WTC11 (cell line): ENCODE measurements at regions not wholly inside any gene's neighbourhood (a gene's known extent, or its start where the extent isn't known, plus 50 kb on each side); places are given as distances from the start of the nearest gene placed in this dataset.

Experiments used
- ATAC-seq: fragments of 200-7000 bp; cut with Tn5 transposase; 2 replicates; pipeline ENCODE4 v1.10.0; 2021; ENCODE audit warnings: mild to moderate bottlenecking, moderate library complexity
- CTCF ChIA-PET: fragments of 300-600 bp; sonication (Branson Sonifier 250); formaldehyde crosslinking; loops from one replicate; lab custom pipeline; 2021; ENCODE audit warnings: antibody characterized with exemption; lab: Charles Lee
- POLR2A ChIA-PET: fragments of 350-600 bp; sonication (Branson Sonifier 250); formaldehyde crosslinking; loops from one replicate; lab custom pipeline; 2021; ENCODE audit warnings: antibody characterized with exemption; lab: Charles Lee
- DNase-seq: peaks from one replicate; pipeline ENCODE4 v3.0.0; 2021; ENCODE audit warnings: low spot score
- H3K27ac Mint-ChIP-seq: 2 replicates; pipeline ENCODE4 v1.8.0; 2021; ENCODE audit warnings: mixed read lengths
- H3K27me3 Mint-ChIP-seq: 2 replicates; pipeline ENCODE4 v1.8.0; 2021; ENCODE audit warnings: low read depth, mild to moderate bottlenecking, moderate library complexity, mixed read lengths
- H3K36me3 Mint-ChIP-seq: 2 replicates; pipeline ENCODE4 v1.8.0; 2021; ENCODE audit warnings: mixed read lengths
- H3K4me1 Mint-ChIP-seq: 2 replicates; pipeline ENCODE4 v1.8.0; 2022; ENCODE audit warnings: mixed read lengths
- H3K4me3 Mint-ChIP-seq: 2 replicates; pipeline ENCODE4 v1.8.0; 2021; ENCODE audit warnings: mild to moderate bottlenecking, moderate library complexity, mixed read lengths
- H3K9me3 Mint-ChIP-seq: 2 replicates; pipeline ENCODE4 v1.8.0; 2021; ENCODE audit warnings: mixed read lengths
- ATF6 ChIP-seq: sonication (generic); formaldehyde crosslinking; IDR thresholded peaks from 2 replicates; pipeline ENCODE4 v1.8.1; 2023; ENCODE audit warnings: mild to moderate bottlenecking, missing genetic modification reagents
- CDX4 ChIP-seq: fragments of 250-450 bp; sonication (Bioruptor Pico); IDR thresholded peaks from 2 replicates; pipeline ENCODE4 v1.9.0; 2021; ENCODE audit warnings: moderate library complexity, mild to moderate bottlenecking, inconsistent platforms, borderline replicate concordance
- CREB1 ChIP-seq: sonication (generic); formaldehyde crosslinking; IDR thresholded peaks from 2 replicates; pipeline ENCODE4 v1.8.0; 2023; ENCODE audit warnings: mild to moderate bottlenecking, missing genetic modification reagents
- ESRRA ChIP-seq: sonication (generic); formaldehyde crosslinking; IDR thresholded peaks from 2 replicates; pipeline ENCODE4 v1.8.1; 2022; ENCODE audit warnings: mild to moderate bottlenecking, missing genetic modification reagents, borderline replicate concordance
- FOXK1 ChIP-seq: sonication (generic); formaldehyde crosslinking; IDR thresholded peaks from 2 replicates; pipeline ENCODE4 v1.8.0; 2022; ENCODE audit warnings: mild to moderate bottlenecking, moderate library complexity, missing genetic modification reagents
- FOXP4 ChIP-seq: sonication (generic); formaldehyde crosslinking; IDR thresholded peaks from 2 replicates; pipeline ENCODE4 v1.8.0; 2022; ENCODE audit warnings: mild to moderate bottlenecking, missing genetic modification reagents
- GRHL2 ChIP-seq: fragments of 250-450 bp; sonication (Bioruptor Pico); IDR thresholded peaks from 2 replicates; pipeline ENCODE4 v1.8.0; 2022; ENCODE audit warnings: mild to moderate bottlenecking, moderate library complexity; ENCODE audit not compliant: insufficient replicate concordance, severe bottlenecking
- HMGA2 ChIP-seq: fragments of 250-450 bp; sonication (Bioruptor Pico); IDR thresholded peaks from 2 replicates; pipeline ENCODE4 v1.4.0; 2021; ENCODE audit warnings: mild to moderate bottlenecking, moderate library complexity
- NFE2L1 ChIP-seq: sonication (generic); formaldehyde crosslinking; IDR thresholded peaks from 2 replicates; pipeline ENCODE4 v1.8.1; 2023; ENCODE audit warnings: missing genetic modification reagents
- NR2C2 ChIP-seq: sonication (generic); formaldehyde crosslinking; IDR thresholded peaks from 2 replicates; pipeline ENCODE4 v1.8.0; 2022; ENCODE audit warnings: mild to moderate bottlenecking, missing genetic modification reagents
- PRDM15 ChIP-seq: sonication (generic); formaldehyde crosslinking; IDR thresholded peaks from 2 replicates; pipeline ENCODE4 v1.8.0; 2022; ENCODE audit warnings: missing genetic modification reagents
- SMAD4 ChIP-seq: sonication (generic); formaldehyde crosslinking; IDR thresholded peaks from 2 replicates; pipeline ENCODE4 v1.8.0; 2022; ENCODE audit warnings: mild to moderate bottlenecking, missing genetic modification reagents
- TCF7 ChIP-seq: sonication (generic); formaldehyde crosslinking; IDR thresholded peaks from 2 replicates; pipeline ENCODE4 v1.8.0; 2022; ENCODE audit warnings: mild to moderate bottlenecking, low read depth, missing genetic modification reagents, moderate library complexity
- TEAD4 ChIP-seq: sonication (generic); formaldehyde crosslinking; IDR thresholded peaks from 2 replicates; pipeline ENCODE4 v1.8.0; 2022; ENCODE audit warnings: mild to moderate bottlenecking, missing genetic modification reagents
- ZBTB21 ChIP-seq: sonication (generic); formaldehyde crosslinking; IDR thresholded peaks from 2 replicates; pipeline ENCODE4 v1.8.1; 2023; ENCODE audit warnings: mild to moderate bottlenecking, missing genetic modification reagents, borderline replicate concordance
- ZNF219 ChIP-seq: sonication (generic); formaldehyde crosslinking; IDR thresholded peaks from 2 replicates; pipeline ENCODE4 v1.8.0; 2023; ENCODE audit warnings: missing genetic modification reagents, mild to moderate bottlenecking, borderline replicate concordance
- ZNF425 ChIP-seq: fragments of 250-450 bp; sonication (Bioruptor Pico); conservative IDR thresholded peaks from 2 replicates; pipeline ENCODE4 v1.9.0; 2021; ENCODE audit warnings: mild to moderate bottlenecking
- ZNF671 ChIP-seq: fragments of 250-450 bp; sonication (Bioruptor Pico); IDR thresholded peaks from 2 replicates; pipeline ENCODE4 v1.8.0; 2021; ENCODE audit warnings: mild to moderate bottlenecking

- POLR2A ChIA-PET = no interaction called here
- H3K27me3 Mint-ChIP-seq = no peaks in the 10 kb centered on the region
- H3K9me3 Mint-ChIP-seq = no peaks in the 10 kb centered on the region
- H3K36me3 Mint-ChIP-seq = no peaks in the 10 kb centered on the region
- CTCF ChIA-PET = no interaction called here
- no peak overlapping the region for H3K4me3 Mint-ChIP-seq
- TF ChIP-seq SMAD4 (CRISPR knock-in tag) (no peak), PRDM15 (CRISPR knock-in tag) (no peak), CREB1 (CRISPR knock-in tag) (no peak), TCF7 (CRISPR knock-in tag) (no peak), NR2C2 (CRISPR knock-in tag) (no peak), ZNF425 (no peak), ZNF219 (CRISPR knock-in tag) (no peak), ATF6 (CRISPR knock-in tag) (no peak), ZNF671 (CRISPR knock-in tag) (no peak), NFE2L1 (CRISPR knock-in tag) (no peak), HMGA2 (CRISPR knock-in tag) (no peak), FOXK1 (CRISPR knock-in tag) (no peak), CDX4 (CRISPR knock-in tag) (no peak), FOXP4 (CRISPR knock-in tag) (no peak), TEAD4 (no peak), GRHL2 (CRISPR knock-in tag) (no peak), ESRRA (no peak), ZBTB21 (CRISPR knock-in tag) (no peak)
- no peak overlapping the region for H3K27ac Mint-ChIP-seq
- no peak for DNase-seq
- ATAC-seq = no peak
- peaks cover 2% of the 10 kb centered on the region; the same call in 1 of the 2 replicates for H3K4me1 Mint-ChIP-seq
These were observed 1060.6 kb downstream of the STIM2 start for GRCh38 chr4:27921231-27921630.
